ENCODE measurements at regions not wholly inside any gene's neighbourhood (a gene's known extent, or its start where the extent isn't known, plus 50 kb on each side); places are given as distances from the start of the nearest gene placed in this dataset.

- no peak for DNase-seq (ENCODE audit: low read depth in 4 of 4, low spot score in 2 of 4)
Measured at GRCh38 chr4:54487491-54487890, 170.3 kb upstream of the KIT start.

- no peak for DNase-seq (ENCODE audit: low read depth in 4 of 4, low spot score in 2 of 4)
Measured at GRCh38 chr4:54493862-54494261, 163.9 kb upstream of the KIT start.

DNA sequence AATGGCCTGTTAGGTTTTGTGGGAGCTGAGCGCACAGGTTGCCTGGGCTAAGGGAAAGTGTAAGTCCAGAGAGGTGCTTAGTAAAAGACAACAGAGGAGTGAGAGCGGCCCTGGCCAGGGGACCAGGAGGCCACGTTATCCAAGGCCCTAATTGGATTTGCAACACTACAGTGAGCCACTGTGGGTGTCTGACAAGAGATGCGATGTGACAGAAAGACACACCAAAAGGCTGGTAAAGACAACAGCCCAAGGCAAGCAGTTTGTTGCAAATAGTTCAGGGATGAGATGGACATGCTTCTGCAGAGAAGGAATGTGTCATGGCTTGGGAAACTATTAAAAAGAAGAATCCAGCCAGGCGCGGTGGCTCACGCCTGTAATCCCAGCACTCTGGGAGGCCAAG, 162.7 kb upstream of the KIT start:
- no peak for DNase-seq (ENCODE audit: low read depth in 4 of 4, low spot score in 2 of 4)

DNA sequence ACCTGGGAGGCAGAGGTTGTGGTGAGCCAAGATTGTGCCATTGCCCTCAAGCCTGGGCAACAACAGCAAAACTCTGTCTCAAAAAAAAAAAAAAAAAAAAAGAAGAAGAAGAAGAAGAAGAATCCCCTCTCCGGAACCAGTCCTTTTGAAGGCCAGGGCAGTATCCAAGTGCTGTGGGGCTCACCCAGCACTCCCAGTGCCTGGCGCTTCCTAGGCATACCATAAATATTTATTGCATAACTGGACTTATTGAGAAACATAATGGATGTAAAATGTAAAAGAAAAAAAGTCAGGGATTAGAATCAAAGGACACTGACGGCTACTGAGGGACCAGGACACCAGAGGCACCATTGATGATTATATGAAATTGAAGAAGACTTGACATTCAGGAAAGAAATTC, 162.1 kb upstream of the KIT start:
- no peak for DNase-seq (ENCODE audit: low read depth in 4 of 4, low spot score in 2 of 4)

DNA sequence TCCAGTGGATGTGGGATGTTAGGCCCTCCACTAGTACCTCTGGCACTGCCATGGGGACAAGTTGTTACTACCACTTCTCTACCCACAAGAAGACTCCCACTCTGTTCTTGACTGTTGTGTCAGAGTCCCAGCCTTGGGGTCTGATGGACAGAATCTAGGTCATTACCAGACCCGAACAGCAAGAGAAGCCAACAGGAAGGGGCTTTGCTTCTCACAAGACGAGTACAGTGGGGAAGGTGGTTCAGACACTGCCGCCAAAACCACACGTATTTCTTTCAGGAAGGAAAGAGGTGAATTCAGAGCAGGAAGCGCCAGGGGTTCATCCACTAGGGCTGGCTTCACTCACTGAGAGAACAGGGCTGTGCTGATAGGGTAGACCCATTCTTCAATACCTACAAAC, 161.3 kb upstream of the KIT start:
- DNase-seq (ENCODE audit: low read depth in 4 of 4, low spot score in 2 of 4) = no peak

GRCh38 chr4:54497947-54498346, 159.8 kb upstream of the KIT start:
- DNase-seq (ENCODE audit: low read depth in 4 of 4, low spot score in 2 of 4) = no peak

- no peak for DNase-seq (ENCODE audit: low read depth in 4 of 4, low spot score in 2 of 4)
Measured at GRCh38 chr4:54498661-54499111, 159.1 kb upstream of the KIT start.

- DNase-seq (ENCODE audit: low read depth in 4 of 4, low spot score in 2 of 4) = no peak
Measured at GRCh38 chr4:54499308-54500074, 158.3 kb upstream of the KIT start.

DNA sequence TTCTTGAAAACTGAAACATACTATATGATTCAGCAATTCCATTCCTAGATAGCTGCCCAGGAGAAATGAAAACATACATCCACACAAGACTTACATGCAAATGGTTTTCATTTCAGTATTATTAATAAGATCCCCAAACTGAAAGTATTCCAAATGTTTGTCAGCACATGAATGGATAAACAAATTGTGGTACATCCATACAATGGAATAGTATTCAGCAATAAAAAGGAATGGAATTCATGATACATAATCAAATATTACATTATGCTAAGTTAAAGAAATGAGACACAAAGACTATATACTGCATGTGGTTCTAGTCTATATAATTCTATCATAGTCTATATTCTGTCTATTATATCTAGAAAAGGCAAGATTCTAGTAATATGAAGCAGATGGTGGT, 152.4 kb upstream of the KIT start:
- DNase-seq (ENCODE audit: low read depth in 4 of 4, low spot score in 2 of 4) = no peak

GRCh38 chr4:54505996-54506395, 151.8 kb upstream of the KIT start:
- no peak for DNase-seq (ENCODE audit: low read depth in 4 of 4, low spot score in 2 of 4)

GRCh38 chr4:54509057-54509456, 148.7 kb upstream of the KIT start:
- DNase-seq (ENCODE audit: low read depth in 4 of 4, low spot score in 2 of 4) = no peak

- DNase-seq (ENCODE audit: low read depth in 4 of 4, low spot score in 2 of 4) = no peak
Measured at GRCh38 chr4:54513204-54513603, 144.6 kb upstream of the KIT start.

GRCh38 chr4:54513741-54514140, 144.0 kb upstream of the KIT start:
- DNase-seq (ENCODE audit: low read depth in 4 of 4, low spot score in 2 of 4) = no peak

DNA sequence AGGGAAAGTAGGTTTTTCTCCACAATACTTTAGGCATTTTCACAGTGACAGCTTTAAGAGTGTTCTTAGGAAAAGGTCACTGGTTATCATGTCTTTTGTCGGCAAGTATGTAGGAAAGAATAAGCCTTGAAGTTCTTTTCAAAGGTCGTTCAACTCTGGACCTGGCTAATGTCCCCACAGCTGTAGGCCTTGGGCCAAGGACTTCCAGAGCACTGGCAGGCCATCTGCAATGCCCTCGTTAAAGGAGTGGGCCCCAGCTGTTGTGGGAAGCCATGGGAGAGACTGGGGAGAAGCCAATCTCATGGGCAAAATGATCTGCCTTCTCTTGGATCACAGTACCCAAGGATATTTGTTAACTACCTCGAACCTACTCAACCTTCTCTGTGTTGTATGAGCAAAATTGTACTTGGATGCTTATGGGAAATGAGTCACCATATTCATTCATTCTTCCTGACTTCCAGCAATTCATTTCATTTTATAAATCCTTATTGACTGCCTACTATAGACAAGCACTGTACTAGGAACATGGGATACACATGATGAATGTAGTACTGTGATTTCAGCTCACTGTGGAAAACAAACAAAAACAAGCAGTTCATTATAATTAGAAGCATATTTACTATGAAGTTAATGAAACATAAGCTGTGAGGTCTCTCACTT, 141.1 kb upstream of the KIT start:
- DNase-seq (ENCODE audit: low read depth in 4 of 4, low spot score in 2 of 4) = no peak

DNA sequence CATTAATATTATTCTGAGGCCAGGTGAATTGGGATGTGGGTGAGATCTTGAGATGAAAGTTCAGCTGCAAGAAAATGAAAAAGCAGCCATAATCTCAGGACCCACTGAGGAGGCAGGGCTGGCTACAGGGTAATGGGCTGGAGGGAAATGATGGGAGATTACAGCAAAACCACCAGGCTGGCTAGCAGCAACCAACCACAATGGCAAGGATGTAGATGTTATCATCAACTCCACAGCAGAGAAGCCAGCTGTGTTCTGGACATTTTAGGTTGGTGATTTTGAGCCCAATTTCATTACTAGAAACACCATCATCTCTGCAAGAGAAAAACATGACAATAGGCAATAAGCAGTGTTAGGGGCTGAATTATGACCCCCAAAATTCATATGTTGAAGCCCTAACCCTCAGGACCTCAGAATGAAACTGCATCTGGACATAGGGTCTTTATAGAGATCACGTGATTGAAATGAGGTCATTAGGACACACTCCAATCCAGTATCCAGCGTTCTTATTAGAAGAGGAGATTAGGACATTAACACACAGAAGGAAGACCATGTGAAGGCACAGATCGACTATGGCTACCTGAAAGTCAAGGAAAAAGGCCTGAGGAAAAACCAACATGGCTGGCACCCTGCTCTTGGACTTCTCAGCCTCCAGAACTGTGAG, 139.8 kb upstream of the KIT start:
- DNase-seq (ENCODE audit: low read depth in 4 of 4, low spot score in 2 of 4) = no peak

- no peak for DNase-seq (ENCODE audit: low read depth in 4 of 4, low spot score in 2 of 4)
Measured at GRCh38 chr4:54525602-54526001, 132.2 kb upstream of the KIT start.

GRCh38 chr4:54526560-54526959, 131.2 kb upstream of the KIT start:
- no peak for DNase-seq (ENCODE audit: low read depth in 4 of 4, low spot score in 2 of 4)

- no peak for DNase-seq (ENCODE audit: low read depth in 4 of 4, low spot score in 2 of 4)
Measured at GRCh38 chr4:54527532-54527931, 130.2 kb upstream of the KIT start.

GRCh38 chr4:54539500-54540029, 118.2 kb upstream of the KIT start:
- peak; percentile 28 to 50 (median 44) for DNase-seq (ENCODE audit: low read depth in 4 of 4, low spot score in 2 of 4)

- no peak for DNase-seq (ENCODE audit: low read depth in 4 of 4, low spot score in 2 of 4)
Measured at GRCh38 chr4:54540931-54541330, 116.8 kb upstream of the KIT start.

- no peak for DNase-seq (ENCODE audit: low read depth in 4 of 4, low spot score in 2 of 4)
Measured at GRCh38 chr4:54541426-54542118, 116.2 kb upstream of the KIT start.
